Type B pancreatic cell (in vitro differentiated cells): ENCODE measurements at regions not wholly inside any gene's neighbourhood (a gene's known extent, or its start where the extent isn't known, plus 50 kb on each side); places are given as distances from the start of the nearest gene placed in this dataset.

Experiments
- DNase-seq: peaks from one replicate; pipeline ENCODE4 v3.0.0; 2021; ENCODE audit warnings: mixed read lengths; ENCODE audit not compliant: unreplicated experiment; ENCODE audit errors: extremely low spot score
- H3K27ac Mint-ChIP-seq: 2 replicates; pipeline ENCODE4 v1.8.0; 2021; ENCODE audit warnings: mild to moderate bottlenecking, mixed read lengths
- H3K27me3 Mint-ChIP-seq: 2 replicates; pipeline ENCODE4 v1.8.0; 2021; ENCODE audit warnings: mixed read lengths
- H3K36me3 Mint-ChIP-seq: 2 replicates; pipeline ENCODE4 v1.8.0; 2021; ENCODE audit warnings: mixed read lengths
- H3K4me1 Mint-ChIP-seq: one replicate; pipeline ENCODE4 v1.8.0; 2021; ENCODE audit warnings: mixed read lengths; ENCODE audit not compliant: unreplicated experiment
- H3K4me3 Mint-ChIP-seq: 2 replicates; pipeline ENCODE4 v1.8.0; 2021; ENCODE audit warnings: mild to moderate bottlenecking, mixed read lengths
- H3K9me3 Mint-ChIP-seq: 2 replicates; pipeline ENCODE4 v1.8.0; 2021; ENCODE audit warnings: mixed read lengths
- TF ChIP-seq, protein P1 (sequence below): fragments of 200-600 bp; sonication (generic); conservative IDR thresholded peaks from 2 replicates; pipeline ENCODE4 v1.5.0; 2021; ENCODE audit warnings: antibody characterized with exemption, mild to moderate bottlenecking

GRCh38 chr5:1962619-1963355, 80.1 kb upstream of the IRX4 start:
- peaks cover 23% of the 10 kb centered on the region for H3K27me3 Mint-ChIP-seq

DNA sequence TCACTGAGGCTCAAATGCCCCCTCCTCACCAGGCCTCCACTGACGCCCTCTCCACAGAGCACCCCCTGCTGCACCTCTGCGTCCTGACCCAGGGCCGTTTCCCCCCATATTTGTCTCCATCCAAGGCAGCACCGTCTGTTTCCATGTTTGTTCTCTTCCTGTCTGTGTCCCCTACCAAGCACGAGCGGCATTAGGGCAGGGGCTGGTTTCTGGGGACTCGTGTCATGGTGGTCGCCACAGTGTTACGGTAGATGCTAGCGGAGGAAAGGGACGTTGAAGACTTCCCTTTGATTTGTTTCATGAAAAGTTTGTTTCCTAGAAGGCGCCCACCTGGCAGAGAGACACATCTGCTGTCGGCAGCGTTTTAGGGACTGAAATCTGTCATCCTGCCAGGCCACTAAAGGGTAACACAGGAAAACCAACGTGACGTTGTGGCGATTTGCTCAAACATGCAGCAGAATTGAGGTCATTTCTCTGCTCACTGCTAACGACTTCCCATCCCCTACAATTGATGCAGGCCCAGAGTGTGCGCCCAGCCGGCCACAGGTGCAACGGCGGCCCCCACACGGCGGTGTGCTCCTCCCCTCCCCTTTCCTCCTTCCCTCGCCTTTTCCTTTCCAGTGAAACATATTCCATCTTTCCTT, 79.3 kb upstream of the IRX4 start:
- Mint-ChIP-seq H3K9me3 (peaks cover 6% of the 10 kb centered on the region), H3K36me3 (no peaks in the 10 kb centered on the region), H3K27ac (no peak overlapping the region), H3K4me1 (no peaks in the 10 kb centered on the region), H3K27me3 (peaks cover 25% of the 10 kb centered on the region), H3K4me3 (no peak overlapping the region)
- TF ChIP-seq, protein P1, sequence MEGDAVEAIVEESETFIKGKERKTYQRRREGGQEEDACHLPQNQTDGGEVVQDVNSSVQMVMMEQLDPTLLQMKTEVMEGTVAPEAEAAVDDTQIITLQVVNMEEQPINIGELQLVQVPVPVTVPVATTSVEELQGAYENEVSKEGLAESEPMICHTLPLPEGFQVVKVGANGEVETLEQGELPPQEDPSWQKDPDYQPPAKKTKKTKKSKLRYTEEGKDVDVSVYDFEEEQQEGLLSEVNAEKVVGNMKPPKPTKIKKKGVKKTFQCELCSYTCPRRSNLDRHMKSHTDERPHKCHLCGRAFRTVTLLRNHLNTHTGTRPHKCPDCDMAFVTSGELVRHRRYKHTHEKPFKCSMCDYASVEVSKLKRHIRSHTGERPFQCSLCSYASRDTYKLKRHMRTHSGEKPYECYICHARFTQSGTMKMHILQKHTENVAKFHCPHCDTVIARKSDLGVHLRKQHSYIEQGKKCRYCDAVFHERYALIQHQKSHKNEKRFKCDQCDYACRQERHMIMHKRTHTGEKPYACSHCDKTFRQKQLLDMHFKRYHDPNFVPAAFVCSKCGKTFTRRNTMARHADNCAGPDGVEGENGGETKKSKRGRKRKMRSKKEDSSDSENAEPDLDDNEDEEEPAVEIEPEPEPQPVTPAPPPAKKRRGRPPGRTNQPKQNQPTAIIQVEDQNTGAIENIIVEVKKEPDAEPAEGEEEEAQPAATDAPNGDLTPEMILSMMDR = no peak
- DNase-seq = no peak

More at GRCh38 chr5:1962619-1963355, 80.1 kb upstream of the IRX4 start:
- Mint-ChIP-seq H3K4me1 (no peaks in the 10 kb centered on the region), H3K4me3 (no peak overlapping the region), H3K36me3 (no peaks in the 10 kb centered on the region), H3K27ac (peak overlapping the region; percentile 71), H3K9me3 (peaks cover 6% of the 10 kb centered on the region)
- TF ChIP-seq, protein P1 = no peak
- no peak for DNase-seq

GRCh38 chr5:1961304-1961946, 78.7 kb upstream of the IRX4 start:
- Mint-ChIP-seq H3K27me3 (peaks cover 20% of the 10 kb centered on the region), H3K4me3 (no peak overlapping the region), H3K9me3 (peaks cover 6% of the 10 kb centered on the region), H3K36me3 (no peaks in the 10 kb centered on the region), H3K27ac (no peak overlapping the region), H3K4me1 (no peaks in the 10 kb centered on the region)
- no peak for DNase-seq
- TF ChIP-seq, protein P1 = no peak

GRCh38 chr5:1960595-1961303, 78.0 kb upstream of the IRX4 start:
- H3K27me3 Mint-ChIP-seq = peaks cover 19% of the 10 kb centered on the region
- no peaks in the 10 kb centered on the region for H3K4me1 Mint-ChIP-seq
- no peak for DNase-seq
- H3K36me3 Mint-ChIP-seq = no peaks in the 10 kb centered on the region
- no peak overlapping the region for H3K4me3 Mint-ChIP-seq
- H3K27ac Mint-ChIP-seq = no peak overlapping the region
- TF ChIP-seq, protein P1 = no peak
- H3K9me3 Mint-ChIP-seq = peaks cover 6% of the 10 kb centered on the region

- H3K4me1 Mint-ChIP-seq = no peaks in the 10 kb centered on the region
- peaks cover 20% of the 10 kb centered on the region for H3K27me3 Mint-ChIP-seq
- H3K4me3 Mint-ChIP-seq = no peak overlapping the region
- no peak for DNase-seq
- H3K9me3 Mint-ChIP-seq = peaks cover 6% of the 10 kb centered on the region
- TF ChIP-seq, protein P1 = no peak
- no peak overlapping the region for H3K27ac Mint-ChIP-seq
- H3K36me3 Mint-ChIP-seq = no peaks in the 10 kb centered on the region
Measured at GRCh38 chr5:1959725-1960581, 77.2 kb upstream of the IRX4 start.
